ENCODE measurements at regions not wholly inside any gene's neighbourhood (a gene's known extent, or its start where the extent isn't known, plus 50 kb on each side); places are given as distances from the start of the nearest gene placed in this dataset.
"Not testable (repeated sequence)": the region's sequence is repeated elsewhere in the genome, so short reads cannot be mapped to it uniquely, and the experiment has no call there.

- no peak for TF ChIP-seq Cebpa-rat (IDR thresholded peaks at IDR 0.05)
- peaks cover 0 to 5% (median 0%) of the 10 kb centered on the region in 11 experiments; a peak in 2 of 22 replicates for H3K9me3 ChIP-seq (replicated peaks in 1 of 11)
Observed at GRCh38 chr14:83712418-83713129, 1817.4 kb upstream of the FLRT2 start.

DNA sequence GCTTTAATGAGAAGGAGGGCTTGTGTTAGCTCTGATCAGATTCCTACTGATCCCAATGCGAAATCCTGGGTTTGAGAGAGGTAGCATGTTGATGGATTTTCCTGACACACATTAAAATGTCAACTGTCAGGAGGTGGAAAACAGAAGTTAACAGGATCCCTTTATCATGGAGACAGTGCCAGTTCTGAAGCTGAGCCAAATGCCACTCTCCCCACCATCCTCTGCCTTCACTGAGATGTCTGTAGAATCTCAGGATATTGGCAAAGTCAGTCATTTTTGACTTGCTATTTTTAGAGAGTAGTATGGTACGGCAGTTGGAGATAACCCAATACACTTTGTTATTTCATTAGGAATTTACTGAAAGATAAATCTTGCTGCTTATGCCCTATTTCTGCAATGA lies 1816.2 kb upstream of the FLRT2 start:
- Histone ChIP-seq H3K27me3 (no peaks in the 10 kb centered on the region), H3K36me3 (no peaks in the 10 kb centered on the region), H3K9ac (no peak overlapping the region), H3K9me3 (replicated peaks in 1 of 11) (peaks cover 0 to 4% (median 0%) of the 10 kb centered on the region in 11 experiments; a peak in 2 of 22 replicates), H3K27ac (no peak overlapping the region), H3K4me2 (no peak overlapping the region), H3K4me3 (no peak overlapping the region), H4K20me1 (no peaks in the 10 kb centered on the region), H3K4me1 (no peaks in the 10 kb centered on the region)
- no peak for TF ChIP-seq Cebpa-rat (IDR thresholded peaks at IDR 0.05)

More at GRCh38 chr14:83712418-83713129, 1817.4 kb upstream of the FLRT2 start:
- no peak overlapping the region for H3K9ac ChIP-seq
- no peak overlapping the region for H3K4me3 ChIP-seq
- no peaks in the 10 kb centered on the region for H4K20me1 ChIP-seq
- H3K27me3 ChIP-seq = no peaks in the 10 kb centered on the region
- no peak overlapping the region for H3K27ac ChIP-seq
- H3K36me3 ChIP-seq = no peaks in the 10 kb centered on the region
- H3K4me2 ChIP-seq = no peak overlapping the region
- no peaks in the 10 kb centered on the region for H3K4me1 ChIP-seq

GRCh38 chr14:83714151-83714550 lies 1815.8 kb upstream of the FLRT2 start:
- no peak overlapping the region for H3K4me2 ChIP-seq
- no peak overlapping the region for H3K9ac ChIP-seq
- H3K4me1 ChIP-seq = no peaks in the 10 kb centered on the region
- H3K27ac ChIP-seq = no peak overlapping the region
- peaks cover 0 to under 1% (median 0%) of the 10 kb centered on the region in 11 experiments; a peak in 1 of 22 replicates for H3K9me3 ChIP-seq (replicated peaks in 1 of 11)
- TF ChIP-seq Cebpa-rat (IDR thresholded peaks at IDR 0.05) = no peak
- no peak overlapping the region for H3K4me3 ChIP-seq
- no peaks in the 10 kb centered on the region for H3K27me3 ChIP-seq
- H4K20me1 ChIP-seq = no peaks in the 10 kb centered on the region
- no peaks in the 10 kb centered on the region for H3K36me3 ChIP-seq

DNA sequence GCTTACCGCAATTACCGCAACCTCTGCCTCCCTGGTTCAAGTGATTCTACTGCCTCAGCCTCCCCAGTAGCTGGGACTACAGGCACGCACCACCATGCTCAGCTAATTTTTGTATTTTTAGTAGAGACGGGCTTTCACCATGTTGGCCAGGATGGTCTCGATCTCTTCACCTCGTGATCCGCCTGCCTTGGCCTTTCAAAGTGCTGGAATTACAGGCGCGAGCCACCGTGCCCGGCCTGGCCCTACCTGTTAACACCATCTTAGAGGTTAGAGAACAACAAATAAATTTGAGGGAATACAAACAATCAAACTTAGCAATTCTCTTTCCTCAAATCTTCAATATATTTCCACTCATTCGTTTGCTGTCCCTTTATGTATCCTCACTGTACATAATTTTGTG lies 1810.5 kb upstream of the FLRT2 start:
- not testable (repeated sequence) for H3K27me3 ChIP-seq; H4K20me1 ChIP-seq; H3K4me3 ChIP-seq; H3K4me2 ChIP-seq; H3K9me3 ChIP-seq (replicated peaks in 1 of 11); H3K9ac ChIP-seq; H3K27ac ChIP-seq; H3K4me1 ChIP-seq; H3K36me3 ChIP-seq

DNA sequence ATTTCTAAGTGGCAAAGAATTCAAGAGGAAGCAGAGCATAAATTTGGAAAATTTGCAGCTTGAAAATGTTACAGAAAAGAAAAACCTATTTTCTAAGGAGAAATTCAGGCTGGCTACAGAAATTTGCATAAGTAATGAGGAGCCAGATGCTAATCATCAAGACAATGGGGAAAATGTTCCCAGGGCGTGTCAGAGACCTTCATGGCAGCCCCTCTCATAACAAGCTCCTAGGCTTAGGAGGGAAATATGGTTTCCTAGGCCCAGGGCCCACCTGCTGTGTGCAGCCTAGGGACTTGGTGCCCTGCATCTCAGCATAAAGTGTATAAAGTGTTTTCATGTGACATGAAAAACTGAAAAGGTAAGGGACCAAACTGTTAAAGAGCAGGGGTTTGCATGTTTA lies 1796.3 kb upstream of the FLRT2 start:
- Histone ChIP-seq H3K4me3 (no peak overlapping the region), H3K27me3 (no peaks in the 10 kb centered on the region), H3K36me3 (no peaks in the 10 kb centered on the region), H4K20me1 (no peaks in the 10 kb centered on the region), H3K4me1 (no peaks in the 10 kb centered on the region), H3K9ac (no peak overlapping the region), H3K27ac (no peak overlapping the region), H3K9me3 (replicated peaks in 1 of 11) (peaks cover 0 to 8% (median 0%) of the 10 kb centered on the region in 11 experiments; a peak in 6 of 22 replicates), H3K4me2 (no peak overlapping the region)
- no peak for TF ChIP-seq Cebpa-rat (IDR thresholded peaks at IDR 0.05)

GRCh38 chr14:83734431-83734830 lies 1795.5 kb upstream of the FLRT2 start:
- Histone ChIP-seq H3K9me3 (replicated peaks in 1 of 11) (peaks cover 0 to 2% (median 0%) of the 10 kb centered on the region in 11 experiments; a peak in 1 of 22 replicates), H3K27ac (no peak overlapping the region), H3K27me3 (no peaks in the 10 kb centered on the region), H3K4me3 (no peak overlapping the region), H3K9ac (no peak overlapping the region), H3K36me3 (no peaks in the 10 kb centered on the region), H3K4me2 (no peak overlapping the region), H3K4me1 (no peaks in the 10 kb centered on the region), H4K20me1 (no peaks in the 10 kb centered on the region)
- no peak for TF ChIP-seq Cebpa-rat (IDR thresholded peaks at IDR 0.05)

- Histone ChIP-seq H3K9me3 (replicated peaks in 1 of 11) (no peaks in the 10 kb centered on the region), H4K20me1 (no peaks in the 10 kb centered on the region), H3K9ac (no peak overlapping the region), H3K4me2 (no peak overlapping the region), H3K4me1 (no peaks in the 10 kb centered on the region), H3K4me3 (no peak overlapping the region), H3K27me3 (no peaks in the 10 kb centered on the region), H3K36me3 (no peaks in the 10 kb centered on the region), H3K27ac (no peak overlapping the region)
- TF ChIP-seq Cebpa-rat (IDR thresholded peaks at IDR 0.05) = no peak
Observed at GRCh38 chr14:83741269-83741668, 1788.7 kb upstream of the FLRT2 start.

DNA sequence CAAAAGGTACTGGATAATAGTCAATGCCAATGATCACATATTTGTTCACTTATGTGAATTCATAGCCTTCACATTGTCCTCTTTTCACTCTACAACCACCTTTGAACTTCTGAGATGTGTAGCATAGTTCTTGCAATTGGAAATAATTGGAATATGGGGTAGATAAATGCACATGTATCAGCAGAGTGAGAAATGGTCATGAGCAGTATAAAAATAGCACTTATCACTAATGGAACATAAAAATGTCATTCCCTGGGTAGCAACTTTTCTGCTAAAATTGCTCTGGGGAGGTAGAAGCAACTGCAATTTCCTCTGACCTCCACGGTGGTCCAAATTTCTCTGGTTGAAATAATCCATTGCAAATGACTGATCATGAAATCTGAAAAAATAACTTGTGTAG lies 1785.7 kb upstream of the FLRT2 start:
- H3K4me2 ChIP-seq = no peak overlapping the region
- H3K27me3 ChIP-seq = no peaks in the 10 kb centered on the region
- H3K36me3 ChIP-seq = no peaks in the 10 kb centered on the region
- H3K9ac ChIP-seq = no peak overlapping the region
- H3K4me3 ChIP-seq = no peak overlapping the region
- no peaks in the 10 kb centered on the region for H4K20me1 ChIP-seq
- H3K9me3 ChIP-seq (replicated peaks in 1 of 11) = no peaks in the 10 kb centered on the region
- no peak overlapping the region for H3K27ac ChIP-seq
- H3K4me1 ChIP-seq = no peaks in the 10 kb centered on the region
- TF ChIP-seq Cebpa-rat (IDR thresholded peaks at IDR 0.05) = no peak

GRCh38 chr14:83744891-83745290 lies 1785.1 kb upstream of the FLRT2 start:
- Histone ChIP-seq H3K4me3 (no peak overlapping the region), H3K9me3 (replicated peaks in 1 of 11) (no peaks in the 10 kb centered on the region), H3K36me3 (no peaks in the 10 kb centered on the region), H4K20me1 (no peaks in the 10 kb centered on the region), H3K27ac (no peak overlapping the region), H3K4me2 (no peak overlapping the region), H3K9ac (no peak overlapping the region), H3K4me1 (no peaks in the 10 kb centered on the region), H3K27me3 (no peaks in the 10 kb centered on the region)
- no peak for TF ChIP-seq Cebpa-rat (IDR thresholded peaks at IDR 0.05)

DNA sequence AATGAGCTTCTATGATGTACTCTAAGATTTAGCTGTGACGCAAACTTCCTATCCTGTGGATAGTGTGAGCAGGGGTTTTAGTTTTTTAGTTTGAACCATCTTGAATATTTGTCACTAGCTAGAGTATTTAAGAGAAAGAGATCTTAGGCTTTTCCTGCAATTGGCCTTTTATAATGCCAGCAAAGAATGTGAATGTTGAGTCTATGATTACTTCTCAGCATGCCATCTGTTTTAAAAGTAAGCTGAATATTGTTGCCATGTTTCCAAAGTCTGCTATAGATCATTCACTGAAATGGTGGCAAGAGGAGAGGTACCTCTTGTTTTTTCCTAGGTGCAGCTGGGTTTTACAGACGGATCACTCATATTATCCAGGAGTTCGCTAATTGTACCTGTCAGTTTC lies 1783.6 kb upstream of the FLRT2 start:
- H3K27me3 ChIP-seq = no peaks in the 10 kb centered on the region

More for the DNA sequence above, 1783.6 kb upstream of the FLRT2 start:
- H3K9ac ChIP-seq = no peak overlapping the region
- H3K4me3 ChIP-seq = no peak overlapping the region
- no peak overlapping the region for H3K27ac ChIP-seq
- H3K4me2 ChIP-seq = no peak overlapping the region
- no peaks in the 10 kb centered on the region for H4K20me1 ChIP-seq
- H3K36me3 ChIP-seq = no peaks in the 10 kb centered on the region
- no peaks in the 10 kb centered on the region for H3K4me1 ChIP-seq
- TF ChIP-seq Cebpa-rat (IDR thresholded peaks at IDR 0.05) = no peak
- H3K9me3 ChIP-seq (replicated peaks in 1 of 11) = no peaks in the 10 kb centered on the region

Data from BLaER1 treated with 17β-estradiol and CSF1 and Interleukin-3, amounts not matched to agents 10 nM and 100 nM (cell line).